GM18519 (cell line): ENCODE measurements at regions not wholly inside any gene's neighbourhood (a gene's known extent, or its start where the extent isn't known, plus 50 kb on each side); places are given as distances from the start of the nearest gene placed in this dataset.

Experiments used
- ATAC-seq: cut with Tn5 transposase; IDR thresholded peaks from one replicate; pipeline ENCODE4 v1.9.1; 2021; ENCODE audit warnings: mild to moderate bottlenecking, moderate library complexity; ENCODE audit not compliant: unreplicated experiment, low FRiP score

GRCh38 chr21:15415541-15416261 lies 314.1 kb upstream of the USP25 start:
- no peak for ATAC-seq

- ATAC-seq: no peak
Measured at GRCh38 chr21:15421441-15421881, 308.3 kb upstream of the USP25 start.

GRCh38 chr21:15421947-15422346 lies 307.8 kb upstream of the USP25 start:
- ATAC-seq: no peak

GRCh38 chr21:15422783-15423182 lies 307.0 kb upstream of the USP25 start:
- ATAC-seq: no peak

- no peak for ATAC-seq
Measured at GRCh38 chr21:15423676-15424445, 305.9 kb upstream of the USP25 start.

GRCh38 chr21:15425049-15425448 lies 304.7 kb upstream of the USP25 start:
- no peak for ATAC-seq

- no peak for ATAC-seq
Measured at GRCh38 chr21:15430023-15430422, 299.8 kb upstream of the USP25 start.

GRCh38 chr21:15430577-15430976 lies 299.2 kb upstream of the USP25 start:
- no peak for ATAC-seq

GRCh38 chr21:15431053-15431452 lies 298.7 kb upstream of the USP25 start:
- no peak for ATAC-seq

GRCh38 chr21:15433091-15433490 lies 296.7 kb upstream of the USP25 start:
- ATAC-seq: no peak

- ATAC-seq: no peak
Measured at GRCh38 chr21:15434163-15434905, 295.4 kb upstream of the USP25 start.

- ATAC-seq: no peak
Measured at GRCh38 chr21:15436031-15436430, 293.8 kb upstream of the USP25 start.

GRCh38 chr21:15437883-15438282 lies 291.9 kb upstream of the USP25 start:
- peak; percentile 91 for ATAC-seq

- no peak for ATAC-seq
Measured at GRCh38 chr21:15439726-15440125, 290.1 kb upstream of the USP25 start.

- ATAC-seq: no peak
Measured at GRCh38 chr21:15441060-15441493, 288.7 kb upstream of the USP25 start.

GRCh38 chr21:15441992-15442391 lies 287.8 kb upstream of the USP25 start:
- ATAC-seq: no peak

- no peak for ATAC-seq
Measured at GRCh38 chr21:15442743-15443469, 286.9 kb upstream of the USP25 start.

GRCh38 chr21:15443740-15444117 lies 286.1 kb upstream of the USP25 start:
- ATAC-seq: no peak

- ATAC-seq: no peak
Measured at GRCh38 chr21:15444118-15444960, 285.4 kb upstream of the USP25 start.

GRCh38 chr21:15445327-15445726 lies 284.5 kb upstream of the USP25 start:
- ATAC-seq: peak; percentile 84
